Naive thymus-derived CD4-positive, alpha-beta T cell (primary cell): ENCODE measurements at regions not wholly inside any gene's neighbourhood (a gene's known extent, or its start where the extent isn't known, plus 50 kb on each side); places are given as distances from the start of the nearest gene placed in this dataset.

Experiments
- ATAC-seq: fragments of 150-1000 bp; cut with Tn5 transposase; 2 replicates; pipeline ENCODE4 v1.10.0; 2021; ENCODE audit warnings: mild to moderate bottlenecking, moderate library complexity
- CTCF ChIA-PET: fragments of 350-600 bp; sonication (Branson Sonifier 250); formaldehyde crosslinking; loops from one replicate; lab custom pipeline; 2021; ENCODE audit warnings: antibody characterized with exemption; lab: Charles Lee
- POLR2A ChIA-PET: fragments of 350-600 bp; sonication (Branson Sonifier 250); formaldehyde crosslinking; loops from one replicate; lab custom pipeline; 2021; ENCODE audit warnings: antibody characterized with exemption, inconsistent platforms; lab: Charles Lee
- DNase-seq, 9 donors: peaks; one replicate each; pipeline versions ENCODE4 v3.0.0 to v3.0.0-alpha.2; 2020 to 2022; ENCODE audit warnings: mixed read lengths in 1 of 9
- H3K27ac ChIP-seq: one replicate; pipeline ENCODE4 v1.7.0; 2013; ENCODE audit warnings: mild to moderate bottlenecking, low read depth, low read length, moderate library complexity
- H3K27me3 ChIP-seq, 2 donors: one replicate each; pipeline ENCODE4 v1.7.0; 2013; ENCODE audit warnings: low read length in 2 of 2, mild to moderate bottlenecking in 2 of 2, moderate library complexity in 2 of 2; ENCODE audit not compliant: control insufficient read depth in 2 of 2, insufficient read depth in 2 of 2
- H3K36me3 ChIP-seq, 3 experiments: 1 replicate in 2 of 3; 2 replicates in 1 of 3; pipeline ENCODE4 v1.7.0; 2013; ENCODE audit warnings: low read length in 3 of 3, mild to moderate bottlenecking in 3 of 3, moderate library complexity in 1 of 3; ENCODE audit not compliant: insufficient read depth in 3 of 3, control insufficient read depth in 2 of 3
- H3K4me1 ChIP-seq, 2 donors: one replicate each; pipeline ENCODE4 v1.7.0; 2013; ENCODE audit warnings: low read length in 2 of 2, mild to moderate bottlenecking in 2 of 2, moderate library complexity in 1 of 2; ENCODE audit not compliant: control insufficient read depth in 2 of 2, insufficient read depth in 2 of 2
- H3K4me3 ChIP-seq: 2 replicates; pipeline ENCODE4 v1.7.0; 2013; ENCODE audit warnings: mild to moderate bottlenecking, low read length
- H3K9me3 ChIP-seq, 3 experiments: 1 replicate in 2 of 3; 2 replicates in 1 of 3; pipeline ENCODE4 v1.7.0; 2013; ENCODE audit warnings: low read length in 3 of 3; ENCODE audit not compliant: control insufficient read depth in 2 of 3
- H3K27ac Mint-ChIP-seq, 9 donors: one replicate each; pipeline ENCODE4 v1.8.0; 2020 to 2022; ENCODE audit warnings: mixed read lengths in 9 of 9, mild to moderate bottlenecking in 8 of 9, moderate library complexity in 5 of 9, inconsistent platforms in 2 of 9
- H3K27me3 Mint-ChIP-seq, 5 donors: one replicate each; pipeline ENCODE4 v1.8.0; 2021 to 2022; ENCODE audit warnings: mixed read lengths in 5 of 5, mild to moderate bottlenecking in 1 of 5
- H3K36me3 Mint-ChIP-seq, 5 donors: one replicate each; pipeline ENCODE4 v1.8.0; 2020 to 2022; ENCODE audit warnings: mixed read lengths in 5 of 5, mild to moderate bottlenecking in 3 of 5, inconsistent platforms in 1 of 5
- H3K4me1 Mint-ChIP-seq, 7 donors: one replicate each; pipeline ENCODE4 v1.8.0; 2020 to 2022; ENCODE audit warnings: mixed read lengths in 7 of 7, mild to moderate bottlenecking in 3 of 7, inconsistent platforms in 1 of 7
- H3K4me3 Mint-ChIP-seq, 10 donors: one replicate each; pipeline ENCODE4 v1.8.0; 2020 to 2022; ENCODE audit warnings: mild to moderate bottlenecking in 10 of 10, mixed read lengths in 10 of 10, moderate library complexity in 6 of 10, inconsistent platforms in 2 of 10
- H3K9me3 Mint-ChIP-seq, 11 donors: one replicate each; pipeline ENCODE4 v1.8.0; 2020 to 2022; ENCODE audit warnings: mixed read lengths in 11 of 11, mild to moderate bottlenecking in 4 of 11, inconsistent platforms in 1 of 11, moderate library complexity in 1 of 11
- intact Hi-C, 2 donors: fragments of 100-400 bp; cut with micrococcal nuclease; formaldehyde crosslinking; loops; one replicate each; pipeline ENCODE4 v1.15.1; 2023

GRCh38 chr3:90031121-90031520 is 923.7 kb downstream of the EPHA3 start:
- no peaks in the 10 kb centered on the region for H3K4me1 Mint-ChIP-seq
- DNase-seq: no peak
- H3K4me3 ChIP-seq: no peak overlapping the region
- peaks cover 0 to 28% (median 4%) of the 10 kb centered on the region in 11 donors for H3K9me3 Mint-ChIP-seq
- H3K4me1 ChIP-seq: no peaks in the 10 kb centered on the region
- no peaks in the 10 kb centered on the region for H3K9me3 ChIP-seq
- CTCF ChIA-PET: no interaction called here
- H3K27ac Mint-ChIP-seq: no peak overlapping the region
- no peaks in the 10 kb centered on the region for H3K36me3 ChIP-seq
- POLR2A ChIA-PET: no interaction called here
- no peak overlapping the region for H3K27ac ChIP-seq
- H3K27me3 Mint-ChIP-seq: no peaks in the 10 kb centered on the region
- no peaks in the 10 kb centered on the region for H3K27me3 ChIP-seq
- intact Hi-C loops: no loop called here
- no peaks in the 10 kb centered on the region for H3K36me3 Mint-ChIP-seq
- H3K4me3 Mint-ChIP-seq: no peak overlapping the region
- ATAC-seq: no peak

GRCh38 chr3:90032980-90033641 is 925.7 kb downstream of the EPHA3 start:
- Mint-ChIP-seq H3K27ac (no peak overlapping the region), H3K4me3 (no peak overlapping the region), H3K36me3 (no peaks in the 10 kb centered on the region), H3K9me3 (peaks cover 0 to 25% (median 4%) of the 10 kb centered on the region in 11 donors), H3K27me3 (no peaks in the 10 kb centered on the region), H3K4me1 (no peaks in the 10 kb centered on the region)
- H3K9me3 ChIP-seq: no peaks in the 10 kb centered on the region
- ChIA-PET CTCF (no interaction called here), POLR2A (no interaction called here)
- no peaks in the 10 kb centered on the region for H3K4me1 ChIP-seq
- H3K27me3 ChIP-seq: no peaks in the 10 kb centered on the region
- ATAC-seq (no peak), DNase-seq (no peak)
- H3K36me3 ChIP-seq: no peaks in the 10 kb centered on the region
- H3K27ac ChIP-seq: no peak overlapping the region
- no peak overlapping the region for H3K4me3 ChIP-seq
- intact Hi-C loops: no loop called here

GRCh38 chr3:90034038-90034437 is 926.6 kb downstream of the EPHA3 start:
- Mint-ChIP-seq H3K27me3 (no peaks in the 10 kb centered on the region), H3K9me3 (peaks cover 0 to 25% (median 4%) of the 10 kb centered on the region in 11 donors), H3K4me1 (no peaks in the 10 kb centered on the region), H3K36me3 (no peaks in the 10 kb centered on the region), H3K4me3 (no peak overlapping the region), H3K27ac (no peak overlapping the region)
- no peak for DNase-seq
- Histone ChIP-seq H3K9me3 (no peaks in the 10 kb centered on the region), H3K27me3 (no peaks in the 10 kb centered on the region), H3K4me1 (no peaks in the 10 kb centered on the region), H3K36me3 (no peaks in the 10 kb centered on the region), H3K4me3 (no peak overlapping the region), H3K27ac (no peak overlapping the region)
- ChIA-PET CTCF (no interaction called here), POLR2A (no interaction called here)
- intact Hi-C loops: no loop called here
- ATAC-seq: no peak

- Mint-ChIP-seq H3K27me3 (no peaks in the 10 kb centered on the region), H3K27ac (no peak overlapping the region), H3K4me3 (no peak overlapping the region), H3K9me3 (peaks cover 0 to 29% (median 4%) of the 10 kb centered on the region in 11 donors), H3K36me3 (no peaks in the 10 kb centered on the region), H3K4me1 (no peaks in the 10 kb centered on the region)
- Histone ChIP-seq H3K9me3 (no peaks in the 10 kb centered on the region), H3K4me1 (no peaks in the 10 kb centered on the region), H3K27ac (no peak overlapping the region), H3K27me3 (no peaks in the 10 kb centered on the region), H3K36me3 (no peaks in the 10 kb centered on the region), H3K4me3 (no peak overlapping the region)
- DNase-seq: no peak
- ATAC-seq: no peak
- intact Hi-C loops: no loop called here
- ChIA-PET CTCF (no interaction called here), POLR2A (no interaction called here)
Measured at GRCh38 chr3:90035643-90036042, 928.2 kb downstream of the EPHA3 start.

- CTCF ChIA-PET: no interaction called here
- H3K27me3 ChIP-seq: no peaks in the 10 kb centered on the region
Measured at GRCh38 chr3:90036939-90037469, 929.6 kb downstream of the EPHA3 start.

GRCh38 chr3:90039994-90040393 is 932.6 kb downstream of the EPHA3 start:
- Histone ChIP-seq H3K27me3 (no peaks in the 10 kb centered on the region), H3K4me1 (no peaks in the 10 kb centered on the region), H3K9me3 (no peaks in the 10 kb centered on the region), H3K27ac (no peak overlapping the region), H3K36me3 (no peaks in the 10 kb centered on the region), H3K4me3 (no peak overlapping the region)
- ChIA-PET CTCF (no interaction called here), POLR2A (no interaction called here)
- H3K36me3 Mint-ChIP-seq: no peaks in the 10 kb centered on the region
- H3K4me3 Mint-ChIP-seq: no peak overlapping the region
- intact Hi-C loops: no loop called here
- H3K4me1 Mint-ChIP-seq: no peaks in the 10 kb centered on the region
- no peaks in the 10 kb centered on the region for H3K27me3 Mint-ChIP-seq
- no peak overlapping the region for H3K27ac Mint-ChIP-seq
- no peak for ATAC-seq
- H3K9me3 Mint-ChIP-seq: peaks cover 0 to 30% (median 10%) of the 10 kb centered on the region in 11 donors
- DNase-seq: no peak

More at GRCh38 chr3:90036939-90037469, 929.6 kb downstream of the EPHA3 start:
- intact Hi-C loops: no loop called here
- H3K4me1 ChIP-seq: no peaks in the 10 kb centered on the region
- H3K36me3 Mint-ChIP-seq: no peaks in the 10 kb centered on the region
- H3K4me3 ChIP-seq: no peak overlapping the region
- H3K36me3 ChIP-seq: no peaks in the 10 kb centered on the region
- H3K27me3 Mint-ChIP-seq: no peaks in the 10 kb centered on the region
- no peak for DNase-seq
- peaks cover 0 to 22% (median 3%) of the 10 kb centered on the region in 11 donors for H3K9me3 Mint-ChIP-seq
- no peak overlapping the region for H3K27ac ChIP-seq
- no peak overlapping the region for H3K27ac Mint-ChIP-seq
- no peak for ATAC-seq
- no peaks in the 10 kb centered on the region for H3K9me3 ChIP-seq
- no peaks in the 10 kb centered on the region for H3K4me1 Mint-ChIP-seq
- H3K4me3 Mint-ChIP-seq: no peak overlapping the region
- POLR2A ChIA-PET: no interaction called here

- CTCF ChIA-PET: no interaction called here
- no peaks in the 10 kb centered on the region for H3K9me3 ChIP-seq
Measured at GRCh38 chr3:90040554-90040953, 933.1 kb downstream of the EPHA3 start.

More at GRCh38 chr3:90040554-90040953, 933.1 kb downstream of the EPHA3 start:
- no peak overlapping the region for H3K4me3 ChIP-seq
- no peaks in the 10 kb centered on the region for H3K36me3 ChIP-seq
- DNase-seq (no peak), ATAC-seq (no peak)
- intact Hi-C loops: no loop called here
- peaks cover 0 to 27% (median 7%) of the 10 kb centered on the region in 11 donors for H3K9me3 Mint-ChIP-seq
- no peak overlapping the region for H3K4me3 Mint-ChIP-seq
- no peak overlapping the region for H3K27ac ChIP-seq
- H3K27ac Mint-ChIP-seq: no peak overlapping the region
- no peaks in the 10 kb centered on the region for H3K27me3 ChIP-seq
- POLR2A ChIA-PET: no interaction called here
- no peaks in the 10 kb centered on the region for H3K4me1 ChIP-seq
- H3K27me3 Mint-ChIP-seq: no peaks in the 10 kb centered on the region
- H3K36me3 Mint-ChIP-seq: no peaks in the 10 kb centered on the region
- no peaks in the 10 kb centered on the region for H3K4me1 Mint-ChIP-seq
